IMR-90 (cell line): ENCODE measurements at regions not wholly inside any gene's neighbourhood (a gene's known extent, or its start where the extent isn't known, plus 50 kb on each side); places are given as distances from the start of the nearest gene placed in this dataset.

Experiments used
- ATAC-seq: fragments of 200-7000 bp; cut with Tn5 transposase; 2 replicates; pipeline ENCODE4 v1.9.1; 2020; ENCODE audit warnings: low read depth, mild to moderate bottlenecking, moderate library complexity
- BruUV-seq: library from RNA; stranded (reverse); fragments of 400-500 nt; replicated peaks from 2 replicates; lab custom pipeline; 2021; lab: Mats Ljungman, UMichigan
- CTCF ChIA-PET: fragments of 300-600 bp; formaldehyde crosslinking; extraction: SDS; loops from one replicate; lab custom pipeline; 2021; ENCODE audit warnings: antibody characterized with exemption; lab: Yijun Ruan, JAX
- POLR2A ChIA-PET: fragments of 300-600 bp; sonication (Branson Sonifier 250); formaldehyde crosslinking; loops from one replicate; lab custom pipeline; 2022; ENCODE audit warnings: antibody characterized with exemption; ENCODE audit not compliant: unreplicated experiment; lab: Charles Lee
- DNase-seq: peaks from one replicate; pipeline ENCODE4 v3.0.0; 2013
- H2AFZ ChIP-seq: replicated peaks from 2 replicates; pipeline ENCODE3; 2013; ENCODE audit warnings: low read length, mild to moderate bottlenecking; ENCODE audit not compliant: poor library complexity
- H2AK5ac ChIP-seq: 2 replicates; pipeline ENCODE4 v1.6.1; 2013; ENCODE audit warnings: low read depth, low read length, inconsistent platforms
- H2AK9ac ChIP-seq: replicated peaks from 2 replicates; pipeline ENCODE3; 2013; ENCODE audit warnings: mild to moderate bottlenecking, low read depth, low read length, moderate library complexity; ENCODE audit not compliant: poor library complexity
- H2BK120ac ChIP-seq: 2 replicates; pipeline ENCODE4 v1.6.1; 2013; ENCODE audit warnings: low read depth, low read length, inconsistent platforms
- H2BK15ac ChIP-seq: 3 replicates; pipeline ENCODE4 v1.6.1; 2013; ENCODE audit warnings: low read depth, low read length, inconsistent platforms
- H2BK20ac ChIP-seq: 2 replicates; pipeline ENCODE4 v1.6.1; 2013; ENCODE audit warnings: low read depth, mild to moderate bottlenecking, inconsistent platforms, low read length, moderate library complexity
- H2BK5ac ChIP-seq: 2 replicates; pipeline ENCODE4 v1.6.1; 2013; ENCODE audit warnings: mild to moderate bottlenecking, low read depth, low read length, inconsistent platforms; ENCODE audit not compliant: poor library complexity, severe bottlenecking
- H3K14ac ChIP-seq: replicated peaks from 2 replicates; pipeline ENCODE4 v1.6.1; 2013; ENCODE audit warnings: low read depth, low read length, inconsistent platforms
- H3K18ac ChIP-seq: 2 replicates; pipeline ENCODE4 v1.6.1; 2013; ENCODE audit warnings: low read depth, low read length, control low read depth
- H3K23ac ChIP-seq: 2 replicates; pipeline ENCODE4 v1.6.1; 2013; ENCODE audit warnings: low read depth, low read length, inconsistent platforms
- H3K27ac ChIP-seq: 2 replicates; pipeline ENCODE4 v1.5.1; 2013; ENCODE audit warnings: mild to moderate bottlenecking, control low read depth, low read length; ENCODE audit not compliant: insufficient read depth
- H3K27me3 ChIP-seq: 2 replicates; pipeline ENCODE4 v1.6.1; 2013; ENCODE audit warnings: low read length; ENCODE audit not compliant: control insufficient read depth, insufficient read depth
- H3K36me3 ChIP-seq: 2 replicates; pipeline ENCODE4 v1.6.1; 2013; ENCODE audit warnings: low read length, mixed read lengths; ENCODE audit not compliant: control insufficient read depth, insufficient read depth
- H3K4ac ChIP-seq: 2 replicates; pipeline ENCODE4 v1.6.1; 2013; ENCODE audit warnings: low read depth, low read length, inconsistent platforms
- H3K4me1 ChIP-seq: 2 replicates; pipeline ENCODE4 v1.6.1; 2013; ENCODE audit warnings: low read length, mixed read lengths; ENCODE audit not compliant: control insufficient read depth, insufficient read depth
- H3K4me2 ChIP-seq: 2 replicates; pipeline ENCODE4 v1.6.1; 2013; ENCODE audit warnings: low read depth, mild to moderate bottlenecking, control low read depth, low read length, moderate library complexity
- H3K4me3 ChIP-seq: 2 replicates; pipeline ENCODE4 v1.5.1; 2013; ENCODE audit warnings: low read depth, mild to moderate bottlenecking, control low read depth, low read length, moderate library complexity; ENCODE audit not compliant: insufficient read depth
- H3K56ac ChIP-seq: 2 replicates; pipeline ENCODE4 v1.6.1; 2013; ENCODE audit warnings: low read length, inconsistent platforms; ENCODE audit not compliant: insufficient read depth; ENCODE audit errors: extremely low read depth
- H3K79me1 ChIP-seq, 2 experiments: 2 replicates each; pipeline ENCODE4 v1.6.1; 2013; ENCODE audit warnings: low read length in 2 of 2, inconsistent platforms in 1 of 2, low read depth in 1 of 2
- H3K9ac ChIP-seq: 2 replicates; pipeline ENCODE4 v1.6.1; 2013; ENCODE audit warnings: low read depth, low read length, control low read depth
- H3K9me1 ChIP-seq: 2 replicates; pipeline ENCODE4 v1.6.1; 2013; ENCODE audit warnings: low read length, inconsistent platforms; ENCODE audit not compliant: insufficient read depth
- H3K9me3 ChIP-seq: 2 replicates; pipeline ENCODE4 v1.6.1; 2013; ENCODE audit warnings: low read length; ENCODE audit not compliant: control insufficient read depth, insufficient read depth
- H4K20me1 ChIP-seq: 2 replicates; pipeline ENCODE4 v1.6.1; 2013; ENCODE audit warnings: low read length, inconsistent platforms; ENCODE audit not compliant: insufficient read depth
- H4K5ac ChIP-seq: 2 replicates; pipeline ENCODE4 v1.6.1; 2013; ENCODE audit warnings: mild to moderate bottlenecking, low read depth, low read length, control low read depth
- H4K8ac ChIP-seq, 2 experiments: 2 replicates each; pipeline ENCODE4 v1.6.1; 2013; ENCODE audit warnings: low read depth in 2 of 2, low read length in 2 of 2, control low read depth in 1 of 2, inconsistent platforms in 1 of 2
- H4K91ac ChIP-seq: 2 replicates; pipeline ENCODE4 v1.6.1; 2013; ENCODE audit warnings: low read depth, low read length, inconsistent platforms; ENCODE audit not compliant: insufficient read depth
- MAFK ChIP-seq: IDR thresholded peaks from 2 replicates; pipeline ENCODE4 v1.6.1; 2012; ENCODE audit warnings: low read depth, low read length, improper control_type of control experiment
- MAZ ChIP-seq: IDR thresholded peaks from 2 replicates; pipeline ENCODE4 v1.6.1; 2012; ENCODE audit warnings: low read depth, mild to moderate bottlenecking, low read length, improper control_type of control experiment, moderate library complexity, borderline replicate concordance
- POLR2A ChIP-seq: IDR thresholded peaks from 2 replicates; pipeline ENCODE4 v1.6.1; 2012; ENCODE audit warnings: mild to moderate bottlenecking, low read depth, low read length
- RCOR1 ChIP-seq: IDR thresholded peaks from 2 replicates; pipeline ENCODE4 v1.6.1; 2012; ENCODE audit warnings: mild to moderate bottlenecking, low read length, improper control_type of control experiment; ENCODE audit not compliant: insufficient replicate concordance
- WGBS, 2 experiments: methylation state at CpG; one replicate each; pipeline versions ENCODE4 v1.1.5 to v1.1.7; 2013; ENCODE audit warnings: missing lambda C conversion rate in 2 of 2; ENCODE audit not compliant: insufficient read length in 1 of 2; ENCODE audit errors: extremely low coverage in 2 of 2; 5-methylcytosine and 5-hydroxymethylcytosine counted together
- dilution Hi-C: fragments of 300-500 bp; cut with HindIII; formaldehyde crosslinking; loops from one replicate; pipeline ENCODE4 v1.14.3; 2018; ENCODE audit warnings: low sequenced_read_pairs; ENCODE audit not compliant: unreplicated experiment
- in situ Hi-C: fragments of 300-500 bp; cut with MboI; formaldehyde crosslinking; loops from 3 replicates; pipeline ENCODE4 v1.14.3; 2019; ENCODE audit warnings: low sequenced_read_pairs, inconsistent platforms, mixed read lengths
- intact Hi-C: fragments of 100-400 bp; cut with micrococcal nuclease; formaldehyde crosslinking; loops from 2 replicates; pipeline ENCODE4 v1.10.0; 2022
- TF ChIP-seq, protein P1 (sequence below): fragments of 150-350 bp; IDR thresholded peaks from 2 replicates; pipeline ENCODE4 v1.6.1; 2017; ENCODE audit warnings: mild to moderate bottlenecking, antibody characterized with exemption, low read length, low read depth

DNA sequence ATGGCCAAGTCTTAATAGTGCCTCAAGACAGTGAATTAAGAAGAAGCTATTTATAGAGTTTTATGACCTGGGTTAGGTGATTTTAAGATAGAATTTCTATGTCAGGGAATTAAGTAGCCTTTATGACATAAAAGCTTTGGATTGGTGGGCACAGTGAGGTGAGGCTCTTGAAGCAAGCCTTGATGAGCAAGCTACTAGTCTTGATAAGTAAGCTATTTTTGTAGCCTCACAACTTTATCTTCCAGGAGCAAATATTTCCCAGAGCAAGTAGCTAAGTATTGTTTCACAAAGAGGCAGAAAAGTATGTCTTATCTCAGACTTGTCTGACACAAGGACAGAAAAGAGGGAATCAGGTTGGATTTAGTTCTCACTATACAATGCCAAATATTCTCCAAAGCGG lies 491.7 kb upstream of the RASGRP1 start:
- Histone ChIP-seq H3K4me3 (no peak overlapping the region), H2BK5ac (no peak overlapping the region), H4K91ac (no peak overlapping the region), H3K4ac (no peak overlapping the region), H3K23ac (no peak overlapping the region), H2AK5ac (no peak overlapping the region), H3K4me2 (no peak overlapping the region), H3K27ac (no peak overlapping the region), H3K56ac (no peak overlapping the region), H4K5ac (no peak overlapping the region), H4K20me1 (no peaks in the 10 kb centered on the region), H2BK20ac (no peak overlapping the region), H3K18ac (no peak overlapping the region), H2BK15ac (no peak overlapping the region), H3K14ac (no peak overlapping the region), H4K8ac (no peak overlapping the region), H2AK9ac (no peak overlapping the region), H2AFZ (no peak overlapping the region), H3K27me3 (no peaks in the 10 kb centered on the region), H3K36me3 (no peaks in the 10 kb centered on the region), H3K79me1 (no peaks in the 10 kb centered on the region), H3K4me1 (peaks cover 2% of the 10 kb centered on the region; the same call in 1 of the 2 replicates), H3K9me3 (no peaks in the 10 kb centered on the region), H2BK120ac (no peak overlapping the region), H3K9ac (no peak overlapping the region), H3K9me1 (no peaks in the 10 kb centered on the region)
- dilution Hi-C loops: no loop called here
- BruUV-seq: no TSS peak
- CTCF ChIA-PET: no interaction called here
- POLR2A ChIA-PET: no interaction called here
- in situ Hi-C loops: no loop called here
- DNase-seq: no peak
- WGBS, 2 experiments: no CpG with 5 or more reads among the region's 1 CpG
- intact Hi-C loops: no loop called here
- no peak for ATAC-seq
- TF ChIP-seq MAFK (no peak), RCOR1 (no peak), POLR2A (no peak), MAZ (no peak)
- TF ChIP-seq, protein P1, sequence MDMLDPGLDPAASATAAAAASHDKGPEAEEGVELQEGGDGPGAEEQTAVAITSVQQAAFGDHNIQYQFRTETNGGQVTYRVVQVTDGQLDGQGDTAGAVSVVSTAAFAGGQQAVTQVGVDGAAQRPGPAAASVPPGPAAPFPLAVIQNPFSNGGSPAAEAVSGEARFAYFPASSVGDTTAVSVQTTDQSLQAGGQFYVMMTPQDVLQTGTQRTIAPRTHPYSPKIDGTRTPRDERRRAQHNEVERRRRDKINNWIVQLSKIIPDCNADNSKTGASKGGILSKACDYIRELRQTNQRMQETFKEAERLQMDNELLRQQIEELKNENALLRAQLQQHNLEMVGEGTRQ: no peak
